Neural cell (in vitro differentiated cells): ENCODE measurements at regions not wholly inside any gene's neighbourhood (a gene's known extent, or its start where the extent isn't known, plus 50 kb on each side); places are given as distances from the start of the nearest gene placed in this dataset.

ENCODE experiments used
- H2AFZ ChIP-seq: fragments of 200-600, 300-800 bp; sonication (generic), shearing (Covaris generic); 2 replicates; pipeline ENCODE4 v1.6.0; 2014; ENCODE audit warnings: low read depth, mild to moderate bottlenecking, antibody characterized with exemption, low read length, moderate library complexity
- H3F3A ChIP-seq: fragments of 200-600 bp; shearing (Covaris generic); 2 replicates; pipeline ENCODE4 v1.6.1; 2016; ENCODE audit warnings: mild to moderate bottlenecking, moderate library complexity, mixed read lengths, antibody characterized with exemption, low read length; ENCODE audit not compliant: insufficient read depth, poor library complexity, severe bottlenecking
- H3K27ac ChIP-seq: fragments of 200-600, 300-800 bp; sonication (generic), shearing (Covaris generic); 2 replicates; pipeline ENCODE4 v1.5.1; 2014; ENCODE audit warnings: mild to moderate bottlenecking, low read length, moderate library complexity
- H3K27me3 ChIP-seq: fragments of 300-800, 200-600 bp; sonication (generic), shearing (Covaris generic); 2 replicates; pipeline ENCODE4 v1.6.0; 2014; ENCODE audit warnings: mild to moderate bottlenecking, low read depth, low read length, moderate library complexity; ENCODE audit not compliant: insufficient read depth
- H3K36me3 ChIP-seq: fragments of 300-800, 200-600 bp; sonication (generic), shearing (Covaris generic); 2 replicates; pipeline ENCODE4 v1.5.1; 2014; ENCODE audit warnings: mild to moderate bottlenecking, antibody characterized with exemption, low read length, moderate library complexity; ENCODE audit not compliant: insufficient read depth
- H3K4me2 ChIP-seq: fragments of 300-800, 200-600 bp; sonication (generic), shearing (Covaris generic); 2 replicates; pipeline ENCODE4 v1.6.0; 2014; ENCODE audit warnings: mild to moderate bottlenecking, low read length
- H3K4me3 ChIP-seq: fragments of 300-800, 200-600 bp; sonication (generic), shearing (Covaris generic); 2 replicates; pipeline ENCODE4 v1.5.1; 2014; ENCODE audit warnings: mild to moderate bottlenecking, low read length, moderate library complexity
- H3K79me2 ChIP-seq: fragments of 200-600 bp; shearing (Covaris generic); replicated peaks from 2 replicates; pipeline ENCODE4 v1.6.0; 2014; ENCODE audit warnings: mild to moderate bottlenecking, low read length, moderate library complexity; ENCODE audit not compliant: insufficient read depth
- H3K9ac ChIP-seq: fragments of 300-800, 200-600 bp; sonication (generic), shearing (Covaris generic); 2 replicates; pipeline ENCODE4 v1.6.1; 2016; ENCODE audit warnings: mild to moderate bottlenecking, low read length, mixed read lengths
- H3K9me2 ChIP-seq: fragments of 200-600 bp; shearing (Covaris generic); 2 replicates; pipeline ENCODE4 v1.6.1; 2016; ENCODE audit warnings: mild to moderate bottlenecking, low read length, mixed read lengths; ENCODE audit not compliant: insufficient read depth
- H3K9me3 ChIP-seq: fragments of 200-600, 300-800 bp; sonication (generic), shearing (Covaris generic); 2 replicates; pipeline ENCODE4 v1.6.1; 2016; ENCODE audit warnings: mild to moderate bottlenecking, mixed run types, low read length, moderate library complexity, mixed read lengths
- H4K20me1 ChIP-seq: fragments of 200-600 bp; shearing (Covaris generic); 2 replicates; pipeline ENCODE4 v1.6.1; 2016; ENCODE audit warnings: mild to moderate bottlenecking, mixed run types; ENCODE audit not compliant: insufficient read depth
- EP300 ChIP-seq: fragments of 450-650 bp; conservative IDR thresholded peaks from 2 replicates; pipeline ENCODE4 v1.6.1; 2014; ENCODE audit warnings: antibody characterized with exemption, mild to moderate bottlenecking, moderate library complexity; ENCODE audit not compliant: poor library complexity, severe bottlenecking
- EZH2 ChIP-seq: fragments of 200-600, 300-800 bp; shearing (Covaris generic), sonication (generic); IDR thresholded peaks from 2 replicates; pipeline ENCODE4 v1.6.1; 2014; ENCODE audit warnings: antibody characterized with exemption, low read length, borderline replicate concordance, mild to moderate bottlenecking; ENCODE audit not compliant: insufficient read depth, poor library complexity, severe bottlenecking
- MXI1 ChIP-seq: fragments of 450-650 bp; conservative IDR thresholded peaks from 2 replicates; pipeline ENCODE4 v1.6.1; 2014; ENCODE audit warnings: antibody characterized with exemption, mild to moderate bottlenecking; ENCODE audit not compliant: poor library complexity, severe bottlenecking
- POLR2AphosphoS5 ChIP-seq: IDR thresholded peaks from 2 replicates; pipeline ENCODE4 v1.6.1; 2012
- RAD21 ChIP-seq: fragments of 450-650 bp; conservative IDR thresholded peaks from 2 replicates; pipeline ENCODE4 v1.6.1; 2014; ENCODE audit warnings: antibody characterized with exemption, mild to moderate bottlenecking, moderate library complexity
- REST ChIP-seq: IDR thresholded peaks from 2 replicates; pipeline ENCODE4 v1.6.1; 2012; ENCODE audit warnings: borderline replicate concordance
- SMC3 ChIP-seq: fragments of 450-650 bp; conservative IDR thresholded peaks from 2 replicates; pipeline ENCODE4 v1.6.1; 2014; ENCODE audit warnings: antibody characterized with exemption, mild to moderate bottlenecking, moderate library complexity; ENCODE audit not compliant: poor library complexity
- TAF1 ChIP-seq: IDR thresholded peaks from 2 replicates; pipeline ENCODE4 v1.6.1; 2012; ENCODE audit warnings: low read depth
- TF ChIP-seq, protein P1 (sequence below): fragments of 450-650 bp; IDR thresholded peaks from 2 replicates; pipeline ENCODE4 v1.5.1; 2014; ENCODE audit warnings: antibody characterized with exemption, mild to moderate bottlenecking, moderate library complexity; ENCODE audit not compliant: poor library complexity, severe bottlenecking

DNA sequence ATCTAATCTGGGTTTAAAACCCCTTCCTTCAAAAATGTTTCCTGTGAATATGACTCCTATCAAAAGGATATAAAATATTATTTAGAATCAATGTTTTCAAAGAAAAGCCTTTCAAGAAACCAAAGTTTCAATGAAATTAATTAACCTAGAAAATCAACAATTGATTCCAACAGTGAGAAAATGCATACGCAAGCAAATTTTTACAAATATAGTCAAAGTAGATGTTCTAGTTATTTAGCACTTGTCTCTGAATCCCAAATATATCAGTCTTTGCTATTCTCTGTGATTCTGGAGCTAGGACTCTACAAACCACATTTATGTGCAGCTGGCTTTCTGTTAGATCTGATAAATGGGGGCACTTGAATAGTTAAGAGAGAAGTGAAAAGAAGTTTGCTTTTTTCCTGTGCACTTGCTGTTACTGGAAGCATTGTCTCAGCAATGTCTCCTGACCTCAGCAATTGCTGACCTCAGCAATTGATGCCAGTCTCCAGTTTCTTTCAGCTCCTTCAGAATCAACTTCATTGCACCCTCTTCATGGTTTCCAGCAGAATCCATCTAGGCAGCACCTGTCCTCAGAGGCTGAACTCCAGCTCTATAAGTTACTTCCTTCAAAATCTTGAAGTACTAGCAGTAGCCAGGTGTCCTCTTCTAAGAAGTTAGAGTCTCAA is 879.9 kb upstream of the LRRN3 start:
- no peaks in the 10 kb centered on the region for H3K36me3 ChIP-seq
- no peaks in the 10 kb centered on the region for H3F3A ChIP-seq
- H3K9me3 ChIP-seq, result no peaks in the 10 kb centered on the region
- no peak overlapping the region for H3K4me2 ChIP-seq
- H3K9me2 ChIP-seq, result no peaks in the 10 kb centered on the region
- no peak overlapping the region for H3K9ac ChIP-seq
- no peaks in the 10 kb centered on the region for H3K27me3 ChIP-seq
- no peaks in the 10 kb centered on the region for H3K79me2 ChIP-seq
- TF ChIP-seq SMC3, result no peak
- no peak for TF ChIP-seq MXI1
- TF ChIP-seq REST, result no peak
- TF ChIP-seq EZH2, result no peak
- TF ChIP-seq EP300, result no peak
- no peak for TF ChIP-seq TAF1
- TF ChIP-seq, protein P1, sequence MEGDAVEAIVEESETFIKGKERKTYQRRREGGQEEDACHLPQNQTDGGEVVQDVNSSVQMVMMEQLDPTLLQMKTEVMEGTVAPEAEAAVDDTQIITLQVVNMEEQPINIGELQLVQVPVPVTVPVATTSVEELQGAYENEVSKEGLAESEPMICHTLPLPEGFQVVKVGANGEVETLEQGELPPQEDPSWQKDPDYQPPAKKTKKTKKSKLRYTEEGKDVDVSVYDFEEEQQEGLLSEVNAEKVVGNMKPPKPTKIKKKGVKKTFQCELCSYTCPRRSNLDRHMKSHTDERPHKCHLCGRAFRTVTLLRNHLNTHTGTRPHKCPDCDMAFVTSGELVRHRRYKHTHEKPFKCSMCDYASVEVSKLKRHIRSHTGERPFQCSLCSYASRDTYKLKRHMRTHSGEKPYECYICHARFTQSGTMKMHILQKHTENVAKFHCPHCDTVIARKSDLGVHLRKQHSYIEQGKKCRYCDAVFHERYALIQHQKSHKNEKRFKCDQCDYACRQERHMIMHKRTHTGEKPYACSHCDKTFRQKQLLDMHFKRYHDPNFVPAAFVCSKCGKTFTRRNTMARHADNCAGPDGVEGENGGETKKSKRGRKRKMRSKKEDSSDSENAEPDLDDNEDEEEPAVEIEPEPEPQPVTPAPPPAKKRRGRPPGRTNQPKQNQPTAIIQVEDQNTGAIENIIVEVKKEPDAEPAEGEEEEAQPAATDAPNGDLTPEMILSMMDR, result no peak
- no peak for TF ChIP-seq RAD21
- no peak for TF ChIP-seq POLR2AphosphoS5
- no peak overlapping the region for H2AFZ ChIP-seq
- no peak overlapping the region for H3K4me3 ChIP-seq
- H4K20me1 ChIP-seq, result no peaks in the 10 kb centered on the region
- no peak overlapping the region for H3K27ac ChIP-seq

DNA sequence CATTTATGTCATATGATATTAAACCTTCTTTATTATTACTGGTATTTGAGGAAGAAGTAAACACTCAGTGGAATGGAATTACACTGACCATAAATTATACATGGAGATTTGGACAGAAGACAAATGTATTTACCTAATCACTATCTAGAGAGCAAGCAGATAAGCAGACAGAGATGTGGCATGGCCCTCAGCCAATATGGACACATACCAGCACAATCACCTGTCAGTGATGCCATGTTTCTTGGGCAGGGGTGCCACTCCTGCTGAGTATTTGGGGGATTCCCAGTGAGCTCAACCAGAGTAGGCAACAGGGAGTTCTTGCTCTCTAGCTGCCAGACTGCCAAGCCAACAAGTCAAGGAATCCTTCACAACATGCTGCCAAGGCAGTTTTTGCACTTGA is 866.3 kb upstream of the LRRN3 start:
- TF ChIP-seq TAF1 (no peak), REST (no peak)
- Histone ChIP-seq H3K9me3 (no peaks in the 10 kb centered on the region), H3K27ac (no peak overlapping the region), H3K9ac (no peak overlapping the region), H4K20me1 (no peaks in the 10 kb centered on the region), H3K9me2 (no peaks in the 10 kb centered on the region), H3F3A (no peaks in the 10 kb centered on the region), H3K4me3 (no peak overlapping the region), H3K79me2 (no peaks in the 10 kb centered on the region), H2AFZ (no peak overlapping the region), H3K36me3 (no peaks in the 10 kb centered on the region), H3K27me3 (no peaks in the 10 kb centered on the region), H3K4me2 (no peak overlapping the region)
